GM21390 (cell line): ENCODE measurements at regions not wholly inside any gene's neighbourhood (a gene's known extent, or its start where the extent isn't known, plus 50 kb on each side); places are given as distances from the start of the nearest gene placed in this dataset.

Source experiments
- ATAC-seq: cut with Tn5 transposase; IDR thresholded peaks from one replicate; pipeline ENCODE4 v1.9.1; 2021; ENCODE audit not compliant: unreplicated experiment

GRCh38 chr7:9955138-9955537 lies 1018.5 kb upstream of the PHF14 start:
- no peak for ATAC-seq

GRCh38 chr7:9958486-9958885 lies 1015.2 kb upstream of the PHF14 start:
- ATAC-seq, result no peak

GRCh38 chr7:9960460-9960859 lies 1013.2 kb upstream of the PHF14 start:
- ATAC-seq, result no peak

GRCh38 chr7:9961161-9961922 lies 1012.3 kb upstream of the PHF14 start:
- no peak for ATAC-seq

GRCh38 chr7:9962742-9963141 lies 1010.9 kb upstream of the PHF14 start:
- ATAC-seq, result no peak

- ATAC-seq, result no peak
Observed at GRCh38 chr7:9978106-9979064, 995.3 kb upstream of the PHF14 start.

GRCh38 chr7:9981742-9982349 lies 991.8 kb upstream of the PHF14 start:
- ATAC-seq, result no peak

GRCh38 chr7:9983048-9983447 lies 990.6 kb upstream of the PHF14 start:
- ATAC-seq, result no peak

- no peak for ATAC-seq
Observed at GRCh38 chr7:10015687-10016086, 958.0 kb upstream of the PHF14 start.

GRCh38 chr7:10022480-10022879 lies 951.2 kb upstream of the PHF14 start:
- ATAC-seq, result no peak

GRCh38 chr7:10022957-10023356 lies 950.7 kb upstream of the PHF14 start:
- ATAC-seq, result no peak

- no peak for ATAC-seq
Observed at GRCh38 chr7:10034843-10035556, 938.7 kb upstream of the PHF14 start.

GRCh38 chr7:10036693-10037092 lies 937.0 kb upstream of the PHF14 start:
- ATAC-seq, result no peak

- no peak for ATAC-seq
Observed at GRCh38 chr7:10038351-10038750, 935.3 kb upstream of the PHF14 start.

GRCh38 chr7:10040674-10041073 lies 933.0 kb upstream of the PHF14 start:
- no peak for ATAC-seq

GRCh38 chr7:10070899-10071298 lies 902.8 kb upstream of the PHF14 start:
- no peak for ATAC-seq

GRCh38 chr7:10075866-10076265 lies 897.8 kb upstream of the PHF14 start:
- no peak for ATAC-seq

GRCh38 chr7:10076660-10077300 lies 896.9 kb upstream of the PHF14 start:
- no peak for ATAC-seq

GRCh38 chr7:10079572-10079971 lies 894.1 kb upstream of the PHF14 start:
- no peak for ATAC-seq

- ATAC-seq, result no peak
Observed at GRCh38 chr7:10082896-10083295, 890.8 kb upstream of the PHF14 start.

GRCh38 chr7:10083766-10084165 lies 889.9 kb upstream of the PHF14 start:
- no peak for ATAC-seq
